WTC11 (cell line): ENCODE measurements at regions not wholly inside any gene's neighbourhood (a gene's known extent, or its start where the extent isn't known, plus 50 kb on each side); places are given as distances from the start of the nearest gene placed in this dataset.

Experiments used
- ATAC-seq: fragments of 200-7000 bp; cut with Tn5 transposase; 2 replicates; pipeline ENCODE4 v1.10.0; 2021; ENCODE audit warnings: mild to moderate bottlenecking, moderate library complexity
- CTCF ChIA-PET: fragments of 300-600 bp; sonication (Branson Sonifier 250); formaldehyde crosslinking; loops from one replicate; lab custom pipeline; 2021; ENCODE audit warnings: antibody characterized with exemption; lab: Charles Lee
- POLR2A ChIA-PET: fragments of 350-600 bp; sonication (Branson Sonifier 250); formaldehyde crosslinking; loops from one replicate; lab custom pipeline; 2021; ENCODE audit warnings: antibody characterized with exemption; lab: Charles Lee
- DNase-seq: peaks from one replicate; pipeline ENCODE4 v3.0.0; 2021; ENCODE audit warnings: low spot score
- H3K27ac Mint-ChIP-seq: 2 replicates; pipeline ENCODE4 v1.8.0; 2021; ENCODE audit warnings: mixed read lengths
- H3K27me3 Mint-ChIP-seq: 2 replicates; pipeline ENCODE4 v1.8.0; 2021; ENCODE audit warnings: low read depth, mild to moderate bottlenecking, moderate library complexity, mixed read lengths
- H3K36me3 Mint-ChIP-seq: 2 replicates; pipeline ENCODE4 v1.8.0; 2021; ENCODE audit warnings: mixed read lengths
- H3K4me1 Mint-ChIP-seq: 2 replicates; pipeline ENCODE4 v1.8.0; 2022; ENCODE audit warnings: mixed read lengths
- H3K4me3 Mint-ChIP-seq: 2 replicates; pipeline ENCODE4 v1.8.0; 2021; ENCODE audit warnings: mild to moderate bottlenecking, moderate library complexity, mixed read lengths
- H3K9me3 Mint-ChIP-seq: 2 replicates; pipeline ENCODE4 v1.8.0; 2021; ENCODE audit warnings: mixed read lengths
- ATF6 ChIP-seq: sonication (generic); formaldehyde crosslinking; IDR thresholded peaks from 2 replicates; pipeline ENCODE4 v1.8.1; 2023; ENCODE audit warnings: mild to moderate bottlenecking, missing genetic modification reagents
- CBFB ChIP-seq: sonication (generic); formaldehyde crosslinking; IDR thresholded peaks from 2 replicates; pipeline ENCODE4 v1.8.1; 2022; ENCODE audit warnings: mild to moderate bottlenecking, low read depth, missing genetic modification reagents
- CREB1 ChIP-seq: sonication (generic); formaldehyde crosslinking; IDR thresholded peaks from 2 replicates; pipeline ENCODE4 v1.8.0; 2023; ENCODE audit warnings: mild to moderate bottlenecking, missing genetic modification reagents
- ETV6 ChIP-seq: sonication (generic); formaldehyde crosslinking; IDR thresholded peaks from 2 replicates; pipeline ENCODE4 v1.8.1; 2022; ENCODE audit warnings: mild to moderate bottlenecking, missing genetic modification reagents
- GABPB1 ChIP-seq: sonication (generic); formaldehyde crosslinking; IDR thresholded peaks from 2 replicates; pipeline ENCODE4 v1.8.1; 2023; ENCODE audit warnings: mild to moderate bottlenecking, missing genetic modification reagents
- HMGA2 ChIP-seq: fragments of 250-450 bp; sonication (Bioruptor Pico); IDR thresholded peaks from 2 replicates; pipeline ENCODE4 v1.4.0; 2021; ENCODE audit warnings: mild to moderate bottlenecking, moderate library complexity
- JAZF1 ChIP-seq: fragments of 250-450 bp; sonication (Bioruptor Pico); IDR thresholded peaks from 2 replicates; pipeline ENCODE4 v1.9.0; 2021; ENCODE audit warnings: moderate library complexity, mild to moderate bottlenecking, inconsistent platforms
- MXD4 ChIP-seq: fragments of 250-450 bp; sonication (Bioruptor Pico); IDR thresholded peaks from 2 replicates; pipeline ENCODE4 v1.8.0; 2021; ENCODE audit warnings: mild to moderate bottlenecking, moderate library complexity, borderline replicate concordance
- RORB ChIP-seq: fragments of 250-450 bp; sonication (Bioruptor Pico); IDR thresholded peaks from 2 replicates; pipeline ENCODE4 v1.9.0; 2021; ENCODE audit warnings: mild to moderate bottlenecking
- STAT6 ChIP-seq: sonication (generic); formaldehyde crosslinking; conservative IDR thresholded peaks from 2 replicates; pipeline ENCODE4 v1.8.1; 2023; ENCODE audit warnings: mild to moderate bottlenecking, low read depth, missing genetic modification reagents, moderate library complexity
- TEAD1 ChIP-seq: sonication (generic); formaldehyde crosslinking; IDR thresholded peaks from 2 replicates; pipeline ENCODE4 v1.8.0; 2022; ENCODE audit warnings: mild to moderate bottlenecking, missing genetic modification reagents
- TEAD4 ChIP-seq: sonication (generic); formaldehyde crosslinking; IDR thresholded peaks from 2 replicates; pipeline ENCODE4 v1.8.0; 2022; ENCODE audit warnings: mild to moderate bottlenecking, missing genetic modification reagents
- ZBTB43 ChIP-seq: sonication (generic); formaldehyde crosslinking; IDR thresholded peaks from 2 replicates; pipeline ENCODE4 v1.8.1; 2023; ENCODE audit warnings: mild to moderate bottlenecking, missing genetic modification reagents
- ZNF532 ChIP-seq: fragments of 250-450 bp; sonication (Bioruptor Pico); IDR thresholded peaks from 2 replicates; pipeline ENCODE4 v1.9.0; 2021; ENCODE audit warnings: mild to moderate bottlenecking, borderline replicate concordance

- TF ChIP-seq ZNF532 (CRISPR knock-in tag) = no peak
- TF ChIP-seq CREB1 = no peak
- no peak for TF ChIP-seq CBFB (CRISPR knock-in tag)
- no peak for TF ChIP-seq ATF6
- TF ChIP-seq, all 79 proteins: peak for 0
Measured at GRCh38 chr18:61216051-61216450, 117.2 kb upstream of the CDH20 start (continued).

GRCh38 chr18:61222206-61222605, 111.0 kb upstream of the CDH20 start:
- Mint-ChIP-seq H3K4me1 (no peaks in the 10 kb centered on the region), H3K9me3 (peaks cover 18% of the 10 kb centered on the region), H3K27me3 (peaks cover 16% of the 10 kb centered on the region), H3K4me3 (no peak overlapping the region), H3K27ac (no peak overlapping the region), H3K36me3 (peaks cover 2% of the 10 kb centered on the region; the same call in 1 of the 2 replicates)
- ATAC-seq (no peak), DNase-seq (no peak)
- POLR2A ChIA-PET = no interaction called here
- TF ChIP-seq GABPB1 (CRISPR knock-in tag) = no peak
- TF ChIP-seq ZBTB43 (CRISPR knock-in tag) = no peak
- TF ChIP-seq RORB (CRISPR knock-in tag) = no peak
- no peak for TF ChIP-seq MXD4 (CRISPR knock-in tag)
- no peak for TF ChIP-seq ATF6
- no peak for TF ChIP-seq STAT6
- no peak for TF ChIP-seq ETV6 (CRISPR knock-in tag)
- TF ChIP-seq TEAD4 (CRISPR knock-in tag) = no peak
- TF ChIP-seq TEAD1 (CRISPR knock-in tag) = no peak
- no peak for TF ChIP-seq HMGA2
- no peak for TF ChIP-seq JAZF1 (CRISPR knock-in tag)
- CTCF ChIA-PET = no interaction called here
